ENCODE measurements at regions not wholly inside any gene's neighbourhood (a gene's known extent, or its start where the extent isn't known, plus 50 kb on each side); places are given as distances from the start of the nearest gene placed in this dataset.

- Histone ChIP-seq H3K27ac (ENCODE audit: low read length) (no peak overlapping the region), H3K36me3 (ENCODE audit: control insufficient read depth, low read depth, low read length) (no peaks in the 10 kb centered on the region), H3K4me3 (ENCODE audit: low read length) (no peak overlapping the region), H3K4me1 (ENCODE audit: control insufficient read depth, low read depth, low read length) (peaks cover 4% of the 10 kb centered on the region), H3K9me3 (ENCODE audit: control insufficient read depth, low read depth, low read length) (no peaks in the 10 kb centered on the region), H3K9ac (ENCODE audit: low read length) (no peak overlapping the region), H3K27me3 (ENCODE audit: control insufficient read depth, insufficient read depth, low read length) (no peaks in the 10 kb centered on the region)
These were observed 615.6 kb downstream of the DACH1 start for GRCh38 chr13:71251292-71251951.

- Histone ChIP-seq H3K27me3 (ENCODE audit: control insufficient read depth, insufficient read depth, low read length) (no peaks in the 10 kb centered on the region), H3K27ac (ENCODE audit: low read length) (no peak overlapping the region), H3K4me3 (ENCODE audit: low read length) (no peak overlapping the region), H3K4me1 (ENCODE audit: control insufficient read depth, low read depth, low read length) (peaks cover 4% of the 10 kb centered on the region), H3K36me3 (ENCODE audit: control insufficient read depth, low read depth, low read length) (no peaks in the 10 kb centered on the region), H3K9ac (ENCODE audit: low read length) (no peak overlapping the region), H3K9me3 (ENCODE audit: control insufficient read depth, low read depth, low read length) (no peaks in the 10 kb centered on the region)
These were observed 618.0 kb downstream of the DACH1 start for GRCh38 chr13:71249011-71249410.

- no peaks in the 10 kb centered on the region for H3K36me3 ChIP-seq (ENCODE audit: control insufficient read depth, low read depth, low read length)
- no peak overlapping the region for H3K27ac ChIP-seq (ENCODE audit: low read length)
- H3K4me1 ChIP-seq (ENCODE audit: control insufficient read depth, low read depth, low read length) = no peaks in the 10 kb centered on the region
- H3K9me3 ChIP-seq (ENCODE audit: control insufficient read depth, low read depth, low read length) = no peaks in the 10 kb centered on the region
- no peak overlapping the region for H3K9ac ChIP-seq (ENCODE audit: low read length)
- H3K27me3 ChIP-seq (ENCODE audit: control insufficient read depth, insufficient read depth, low read length) = no peaks in the 10 kb centered on the region
- no peak overlapping the region for H3K4me3 ChIP-seq (ENCODE audit: low read length)
These were observed 622.8 kb downstream of the DACH1 start for GRCh38 chr13:71244161-71244560.

GRCh38 chr13:71242201-71242600 is 624.8 kb downstream of the DACH1 start:
- Histone ChIP-seq H3K9me3 (ENCODE audit: control insufficient read depth, low read depth, low read length) (no peaks in the 10 kb centered on the region), H3K27me3 (ENCODE audit: control insufficient read depth, insufficient read depth, low read length) (no peaks in the 10 kb centered on the region), H3K4me1 (ENCODE audit: control insufficient read depth, low read depth, low read length) (no peaks in the 10 kb centered on the region), H3K9ac (ENCODE audit: low read length) (no peak overlapping the region), H3K36me3 (ENCODE audit: control insufficient read depth, low read depth, low read length) (no peaks in the 10 kb centered on the region), H3K27ac (ENCODE audit: low read length) (no peak overlapping the region), H3K4me3 (ENCODE audit: low read length) (no peak overlapping the region)

GRCh38 chr13:71240911-71241310 is 626.1 kb downstream of the DACH1 start:
- no peaks in the 10 kb centered on the region for H3K27me3 ChIP-seq (ENCODE audit: control insufficient read depth, insufficient read depth, low read length)
- no peak overlapping the region for H3K27ac ChIP-seq (ENCODE audit: low read length)
- no peaks in the 10 kb centered on the region for H3K4me1 ChIP-seq (ENCODE audit: control insufficient read depth, low read depth, low read length)
- no peak overlapping the region for H3K4me3 ChIP-seq (ENCODE audit: low read length)
- no peaks in the 10 kb centered on the region for H3K9me3 ChIP-seq (ENCODE audit: control insufficient read depth, low read depth, low read length)
- H3K36me3 ChIP-seq (ENCODE audit: control insufficient read depth, low read depth, low read length) = no peaks in the 10 kb centered on the region
- H3K9ac ChIP-seq (ENCODE audit: low read length) = no peak overlapping the region

GRCh38 chr13:71237332-71237731 is 629.7 kb downstream of the DACH1 start:
- Histone ChIP-seq H3K9me3 (ENCODE audit: control insufficient read depth, low read depth, low read length) (no peaks in the 10 kb centered on the region), H3K4me1 (ENCODE audit: control insufficient read depth, low read depth, low read length) (no peaks in the 10 kb centered on the region), H3K9ac (ENCODE audit: low read length) (no peak overlapping the region), H3K4me3 (ENCODE audit: low read length) (no peak overlapping the region), H3K27me3 (ENCODE audit: control insufficient read depth, insufficient read depth, low read length) (no peaks in the 10 kb centered on the region), H3K36me3 (ENCODE audit: control insufficient read depth, low read depth, low read length) (no peaks in the 10 kb centered on the region), H3K27ac (ENCODE audit: low read length) (no peak overlapping the region)

GRCh38 chr13:71219698-71220415 is 647.1 kb downstream of the DACH1 start:
- Histone ChIP-seq H3K9ac (ENCODE audit: low read length) (no peak overlapping the region), H3K9me3 (ENCODE audit: control insufficient read depth, low read depth, low read length) (no peaks in the 10 kb centered on the region), H3K4me1 (ENCODE audit: control insufficient read depth, low read depth, low read length) (peaks cover 9% of the 10 kb centered on the region), H3K4me3 (ENCODE audit: low read length) (no peak overlapping the region), H3K27ac (ENCODE audit: low read length) (no peak overlapping the region), H3K36me3 (ENCODE audit: control insufficient read depth, low read depth, low read length) (no peaks in the 10 kb centered on the region), H3K27me3 (ENCODE audit: control insufficient read depth, insufficient read depth, low read length) (no peaks in the 10 kb centered on the region)

GRCh38 chr13:71218960-71219359 is 648.0 kb downstream of the DACH1 start:
- Histone ChIP-seq H3K9ac (ENCODE audit: low read length) (no peak overlapping the region), H3K4me3 (ENCODE audit: low read length) (no peak overlapping the region), H3K27ac (ENCODE audit: low read length) (no peak overlapping the region), H3K36me3 (ENCODE audit: control insufficient read depth, low read depth, low read length) (no peaks in the 10 kb centered on the region), H3K27me3 (ENCODE audit: control insufficient read depth, insufficient read depth, low read length) (no peaks in the 10 kb centered on the region), H3K4me1 (ENCODE audit: control insufficient read depth, low read depth, low read length) (peaks cover 9% of the 10 kb centered on the region), H3K9me3 (ENCODE audit: control insufficient read depth, low read depth, low read length) (no peaks in the 10 kb centered on the region)

GRCh38 chr13:71217827-71218226 is 649.2 kb downstream of the DACH1 start:
- no peaks in the 10 kb centered on the region for H3K9me3 ChIP-seq (ENCODE audit: control insufficient read depth, low read depth, low read length)
- H3K27me3 ChIP-seq (ENCODE audit: control insufficient read depth, insufficient read depth, low read length) = no peaks in the 10 kb centered on the region
- no peak overlapping the region for H3K4me3 ChIP-seq (ENCODE audit: low read length)
- H3K9ac ChIP-seq (ENCODE audit: low read length) = no peak overlapping the region
- peaks cover 9% of the 10 kb centered on the region for H3K4me1 ChIP-seq (ENCODE audit: control insufficient read depth, low read depth, low read length)
- H3K27ac ChIP-seq (ENCODE audit: low read length) = no peak overlapping the region
- H3K36me3 ChIP-seq (ENCODE audit: control insufficient read depth, low read depth, low read length) = no peaks in the 10 kb centered on the region

GRCh38 chr13:71214821-71215220 is 652.2 kb downstream of the DACH1 start:
- Histone ChIP-seq H3K4me3 (ENCODE audit: low read length) (no peak overlapping the region), H3K9me3 (ENCODE audit: control insufficient read depth, low read depth, low read length) (no peaks in the 10 kb centered on the region), H3K36me3 (ENCODE audit: control insufficient read depth, low read depth, low read length) (no peaks in the 10 kb centered on the region), H3K9ac (ENCODE audit: low read length) (no peak overlapping the region), H3K27ac (ENCODE audit: low read length) (no peak overlapping the region), H3K4me1 (ENCODE audit: control insufficient read depth, low read depth, low read length) (peaks cover 5% of the 10 kb centered on the region), H3K27me3 (ENCODE audit: control insufficient read depth, insufficient read depth, low read length) (no peaks in the 10 kb centered on the region)

- Histone ChIP-seq H3K4me3 (ENCODE audit: low read length) (no peak overlapping the region), H3K27ac (ENCODE audit: low read length) (no peak overlapping the region), H3K36me3 (ENCODE audit: control insufficient read depth, low read depth, low read length) (no peaks in the 10 kb centered on the region), H3K4me1 (ENCODE audit: control insufficient read depth, low read depth, low read length) (peaks cover under 1% of the 10 kb centered on the region), H3K9ac (ENCODE audit: low read length) (no peak overlapping the region), H3K9me3 (ENCODE audit: control insufficient read depth, low read depth, low read length) (no peaks in the 10 kb centered on the region), H3K27me3 (ENCODE audit: control insufficient read depth, insufficient read depth, low read length) (no peaks in the 10 kb centered on the region)
These were observed 652.6 kb downstream of the DACH1 start for GRCh38 chr13:71214357-71214756.

GRCh38 chr13:71213252-71213821 is 653.7 kb downstream of the DACH1 start:
- no peaks in the 10 kb centered on the region for H3K4me1 ChIP-seq (ENCODE audit: control insufficient read depth, low read depth, low read length)
- no peaks in the 10 kb centered on the region for H3K9me3 ChIP-seq (ENCODE audit: control insufficient read depth, low read depth, low read length)
- H3K27me3 ChIP-seq (ENCODE audit: control insufficient read depth, insufficient read depth, low read length) = no peaks in the 10 kb centered on the region
- no peaks in the 10 kb centered on the region for H3K36me3 ChIP-seq (ENCODE audit: control insufficient read depth, low read depth, low read length)
- no peak overlapping the region for H3K4me3 ChIP-seq (ENCODE audit: low read length)
- no peak overlapping the region for H3K27ac ChIP-seq (ENCODE audit: low read length)
- no peak overlapping the region for H3K9ac ChIP-seq (ENCODE audit: low read length)

All from iPS-18a (cell line).